Right lobe of liver (tissue), 4 donors: ENCODE measurements at regions not wholly inside any gene's neighbourhood (a gene's known extent, or its start where the extent isn't known, plus 50 kb on each side); places are given as distances from the start of the nearest gene placed in this dataset.

Source experiments
- POLR2A ChIP-seq: fragments of 450-650 bp; IDR thresholded peaks from one replicate; pipeline ENCODE4 v1.6.1; 2017; ENCODE audit warnings: antibody characterized with exemption, mild to moderate bottlenecking
- TF ChIP-seq, protein P1 (sequence below), 4 donors: fragments of 200-600 bp in 3 of 4; fragments of 450-650 bp in 1 of 4; IDR thresholded peaks; one replicate each; pipeline versions ENCODE4 v1.5.1 to v1.8.0; 2016 to 2022; ENCODE audit warnings: antibody characterized with exemption in 4 of 4, mild to moderate bottlenecking in 2 of 4
- donor health status: DM: no; HTN: no; CAD: no.
- donor health status: DM: no; HTN: no; CAD: no.
- donor health status: DM: no; HTN: yes; CAD: no.

DNA sequence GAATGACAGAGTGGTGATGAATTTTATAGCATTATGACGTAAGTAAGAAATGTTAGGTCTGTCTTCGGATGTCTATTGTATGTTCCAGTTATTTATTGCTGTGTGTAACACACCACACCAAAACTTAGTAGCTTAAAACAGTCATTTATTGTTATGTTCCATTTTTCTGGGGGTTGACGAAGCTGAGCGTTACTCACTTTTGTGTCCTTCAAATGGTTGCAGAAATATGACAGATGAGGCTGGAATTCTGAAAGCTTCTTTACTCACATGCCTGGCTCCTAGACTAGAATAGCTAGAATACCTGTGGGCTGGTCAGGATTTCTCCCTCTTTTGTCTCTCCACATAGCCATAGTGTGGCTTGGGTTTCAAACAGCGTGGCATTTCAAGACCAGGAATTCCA is 62.1 kb upstream of the S1PR1 start:
- TF ChIP-seq POLR2A = no peak
- TF ChIP-seq, protein P1, sequence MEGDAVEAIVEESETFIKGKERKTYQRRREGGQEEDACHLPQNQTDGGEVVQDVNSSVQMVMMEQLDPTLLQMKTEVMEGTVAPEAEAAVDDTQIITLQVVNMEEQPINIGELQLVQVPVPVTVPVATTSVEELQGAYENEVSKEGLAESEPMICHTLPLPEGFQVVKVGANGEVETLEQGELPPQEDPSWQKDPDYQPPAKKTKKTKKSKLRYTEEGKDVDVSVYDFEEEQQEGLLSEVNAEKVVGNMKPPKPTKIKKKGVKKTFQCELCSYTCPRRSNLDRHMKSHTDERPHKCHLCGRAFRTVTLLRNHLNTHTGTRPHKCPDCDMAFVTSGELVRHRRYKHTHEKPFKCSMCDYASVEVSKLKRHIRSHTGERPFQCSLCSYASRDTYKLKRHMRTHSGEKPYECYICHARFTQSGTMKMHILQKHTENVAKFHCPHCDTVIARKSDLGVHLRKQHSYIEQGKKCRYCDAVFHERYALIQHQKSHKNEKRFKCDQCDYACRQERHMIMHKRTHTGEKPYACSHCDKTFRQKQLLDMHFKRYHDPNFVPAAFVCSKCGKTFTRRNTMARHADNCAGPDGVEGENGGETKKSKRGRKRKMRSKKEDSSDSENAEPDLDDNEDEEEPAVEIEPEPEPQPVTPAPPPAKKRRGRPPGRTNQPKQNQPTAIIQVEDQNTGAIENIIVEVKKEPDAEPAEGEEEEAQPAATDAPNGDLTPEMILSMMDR (IDR thresholded peaks at IDR 0.05) = no peak
